Stomach smooth muscle (tissue), 2 donors: ENCODE measurements at regions not wholly inside any gene's neighbourhood (a gene's known extent, or its start where the extent isn't known, plus 50 kb on each side); places are given as distances from the start of the nearest gene placed in this dataset.

Source experiments
- H3K27ac ChIP-seq: one replicate; pipeline ENCODE4 v1.7.0; 2013; ENCODE audit warnings: mild to moderate bottlenecking, low read length, inconsistent platforms
- H3K27me3 ChIP-seq, 2 donors: one replicate each; pipeline ENCODE4 v1.7.0; 2013; ENCODE audit warnings: low read length in 2 of 2; ENCODE audit not compliant: insufficient read depth in 2 of 2, control insufficient read depth in 1 of 2
- H3K36me3 ChIP-seq, 2 donors: one replicate each; pipeline ENCODE4 v1.7.0; 2013; ENCODE audit warnings: low read length in 2 of 2; ENCODE audit not compliant: control insufficient read depth in 2 of 2, insufficient read depth in 2 of 2
- H3K4me1 ChIP-seq: one replicate; pipeline ENCODE4 v1.7.0; 2013; ENCODE audit warnings: low read length; ENCODE audit not compliant: control insufficient read depth, insufficient read depth
- H3K4me3 ChIP-seq, 2 donors: one replicate each; pipeline ENCODE4 v1.7.0; 2013; ENCODE audit warnings: low read length in 2 of 2
- H3K9ac ChIP-seq, 2 donors: one replicate each; pipeline ENCODE4 v1.7.0; 2013; ENCODE audit warnings: low read length in 2 of 2, mild to moderate bottlenecking in 1 of 2
- H3K9me3 ChIP-seq, 2 donors: one replicate each; pipeline ENCODE4 v1.7.0; 2013; ENCODE audit warnings: low read length in 2 of 2; ENCODE audit not compliant: control insufficient read depth in 2 of 2
- donor health status: healthy.
- donor health status: Pancreatic carcinoma.

DNA sequence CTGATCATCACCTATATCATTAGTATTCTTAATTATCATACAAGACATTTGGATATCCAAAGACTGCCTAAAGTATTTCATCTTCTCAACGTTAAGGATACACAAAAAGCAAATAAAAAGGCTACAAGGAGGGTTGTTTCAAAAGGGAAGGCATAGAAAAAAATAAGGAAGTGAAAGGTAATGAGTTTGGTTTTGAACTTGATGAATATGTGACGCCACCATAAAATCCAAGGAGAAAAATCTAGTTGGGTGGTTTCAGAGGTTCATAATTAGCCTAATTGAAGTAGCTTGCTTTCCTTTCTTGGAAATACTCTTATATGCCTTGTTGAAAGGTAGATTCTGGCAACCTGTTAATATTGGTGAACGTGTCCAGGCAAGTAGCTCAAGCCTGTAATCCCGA lies 96.1 kb upstream of the SGCD start:
- H3K9ac ChIP-seq: no peak overlapping the region
- H3K4me3 ChIP-seq: no peak overlapping the region

DNA sequence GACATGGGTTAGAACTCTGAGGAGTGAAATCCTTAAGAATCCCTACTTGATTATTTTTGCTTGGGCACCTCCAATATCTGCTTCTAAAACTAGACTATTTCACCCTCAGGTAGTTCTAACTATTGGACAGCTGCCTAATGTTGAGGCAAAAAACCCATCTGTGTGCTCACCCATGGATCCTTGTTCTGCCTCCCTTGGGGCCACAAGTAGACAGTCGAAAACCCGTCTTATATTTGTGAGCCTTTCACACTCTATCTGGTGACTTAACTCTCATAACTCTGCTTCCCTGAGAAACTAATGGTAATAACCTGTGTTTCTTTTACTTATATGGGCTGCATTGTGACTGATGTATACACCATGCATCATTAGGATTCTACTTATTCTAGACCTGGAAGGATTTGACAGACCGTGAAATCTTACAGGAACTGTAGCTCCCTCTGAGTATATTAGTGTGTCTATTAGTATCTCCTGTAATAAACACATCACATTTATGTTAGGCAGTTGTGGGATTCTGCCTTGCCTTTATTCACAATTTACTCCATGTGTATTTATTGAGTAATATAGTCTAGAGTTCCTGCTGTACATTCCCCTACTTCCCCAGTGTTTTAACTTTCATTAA lies 94.6 kb upstream of the SGCD start:
- Histone ChIP-seq H3K9me3 (no peaks in the 10 kb centered on the region), H3K4me3 (no peak overlapping the region), H3K27ac (no peak overlapping the region), H3K4me1 (no peaks in the 10 kb centered on the region), H3K9ac (no peak overlapping the region), H3K27me3 (no peaks in the 10 kb centered on the region), H3K36me3 (no peaks in the 10 kb centered on the region)

More for the DNA sequence above, 96.1 kb upstream of the SGCD start:
- Histone ChIP-seq H3K9me3 (no peaks in the 10 kb centered on the region), H3K27ac (no peak overlapping the region), H3K4me1 (no peaks in the 10 kb centered on the region), H3K27me3 (no peaks in the 10 kb centered on the region), H3K36me3 (no peaks in the 10 kb centered on the region)

DNA sequence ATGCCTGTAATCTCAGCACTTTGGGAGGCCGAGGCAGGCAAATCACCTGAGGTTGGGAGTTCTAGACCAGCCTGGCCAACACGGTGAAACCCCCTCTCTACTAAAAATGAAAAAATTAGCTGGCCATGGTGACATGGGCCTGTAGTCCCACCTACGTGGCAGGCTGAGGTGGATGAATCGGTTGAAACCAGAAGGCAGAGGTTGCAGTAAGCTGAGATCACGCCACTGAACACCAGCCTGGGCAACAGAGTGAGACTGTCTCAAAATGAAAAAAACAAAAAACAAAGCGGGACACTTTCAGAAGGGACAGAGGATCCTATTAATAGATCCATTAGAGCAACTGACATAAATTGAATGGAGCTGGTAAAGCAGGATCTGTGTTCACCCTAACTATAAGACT lies 89.6 kb upstream of the SGCD start:
- H3K27me3 ChIP-seq: no peaks in the 10 kb centered on the region
- no peak overlapping the region for H3K27ac ChIP-seq
- no peak overlapping the region for H3K9ac ChIP-seq
- no peaks in the 10 kb centered on the region for H3K9me3 ChIP-seq
- H3K36me3 ChIP-seq: no peaks in the 10 kb centered on the region
- no peak overlapping the region for H3K4me3 ChIP-seq
- no peaks in the 10 kb centered on the region for H3K4me1 ChIP-seq

DNA sequence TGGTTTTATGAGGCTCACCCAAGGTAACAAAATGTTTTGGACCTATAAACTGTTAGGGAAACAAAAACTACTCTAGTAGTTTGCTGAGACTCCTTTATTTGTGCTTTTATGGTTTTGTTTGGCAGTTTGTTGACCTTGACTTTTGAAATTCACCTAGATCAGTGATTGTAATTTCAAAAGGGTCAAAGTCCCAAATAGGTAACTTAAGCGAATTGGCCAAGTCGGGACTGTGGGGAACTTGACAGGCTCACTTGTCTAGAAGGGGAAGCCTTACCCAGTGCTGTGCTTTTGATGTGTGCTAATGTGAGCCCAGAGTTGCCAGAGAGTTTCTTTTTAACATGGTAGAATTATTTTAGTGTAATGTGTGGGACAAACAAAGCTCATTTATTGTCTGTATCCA lies 87.2 kb upstream of the SGCD start:
- Histone ChIP-seq H3K27me3 (no peaks in the 10 kb centered on the region), H3K27ac (no peak overlapping the region), H3K4me3 (no peak overlapping the region), H3K9me3 (no peaks in the 10 kb centered on the region), H3K9ac (no peak overlapping the region), H3K36me3 (no peaks in the 10 kb centered on the region), H3K4me1 (no peaks in the 10 kb centered on the region)

DNA sequence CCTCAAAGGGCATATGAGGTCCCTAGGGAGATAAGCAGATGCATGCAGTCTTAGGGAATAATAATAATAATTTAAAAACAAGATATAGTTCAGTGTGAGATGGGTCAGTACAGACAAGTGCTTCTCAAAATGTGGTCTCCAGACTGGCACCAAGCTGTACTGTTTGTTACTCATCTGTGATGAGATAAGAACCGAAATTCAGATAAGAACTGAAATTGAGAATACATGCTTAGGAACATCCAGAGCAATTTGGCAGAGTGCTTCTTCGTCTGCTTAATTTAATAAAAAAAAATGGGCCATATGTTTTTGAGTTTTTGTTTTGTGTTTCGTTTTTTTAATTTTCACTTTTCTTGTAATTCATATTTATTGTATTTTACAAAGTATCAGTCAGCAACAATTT lies 86.5 kb upstream of the SGCD start:
- no peak overlapping the region for H3K9ac ChIP-seq
- no peak overlapping the region for H3K27ac ChIP-seq
- no peaks in the 10 kb centered on the region for H3K9me3 ChIP-seq
- no peak overlapping the region for H3K4me3 ChIP-seq
- no peaks in the 10 kb centered on the region for H3K4me1 ChIP-seq
- no peaks in the 10 kb centered on the region for H3K36me3 ChIP-seq
- no peaks in the 10 kb centered on the region for H3K27me3 ChIP-seq

DNA sequence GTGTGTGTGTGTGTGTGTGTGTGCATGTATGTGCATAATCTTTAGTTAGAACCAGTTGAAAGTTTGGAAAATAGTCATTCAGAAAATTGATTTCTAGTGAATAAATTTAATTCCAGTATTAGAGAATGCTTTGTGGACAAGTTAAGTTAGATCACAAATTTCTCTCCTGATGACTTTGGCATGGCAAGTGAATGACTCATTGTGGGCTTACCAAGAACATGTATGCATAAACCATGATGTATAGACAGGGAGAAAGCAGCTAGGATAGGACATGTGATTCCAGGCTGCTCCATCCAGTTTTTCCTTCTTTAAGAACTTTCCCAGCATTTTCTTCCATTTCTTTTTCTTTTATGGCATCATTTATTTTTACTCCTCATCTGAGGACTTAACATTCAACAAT lies 85.7 kb upstream of the SGCD start:
- Histone ChIP-seq H3K4me3 (no peak overlapping the region), H3K27me3 (no peaks in the 10 kb centered on the region), H3K9ac (no peak overlapping the region), H3K4me1 (no peaks in the 10 kb centered on the region), H3K9me3 (no peaks in the 10 kb centered on the region), H3K36me3 (no peaks in the 10 kb centered on the region), H3K27ac (no peak overlapping the region)

DNA sequence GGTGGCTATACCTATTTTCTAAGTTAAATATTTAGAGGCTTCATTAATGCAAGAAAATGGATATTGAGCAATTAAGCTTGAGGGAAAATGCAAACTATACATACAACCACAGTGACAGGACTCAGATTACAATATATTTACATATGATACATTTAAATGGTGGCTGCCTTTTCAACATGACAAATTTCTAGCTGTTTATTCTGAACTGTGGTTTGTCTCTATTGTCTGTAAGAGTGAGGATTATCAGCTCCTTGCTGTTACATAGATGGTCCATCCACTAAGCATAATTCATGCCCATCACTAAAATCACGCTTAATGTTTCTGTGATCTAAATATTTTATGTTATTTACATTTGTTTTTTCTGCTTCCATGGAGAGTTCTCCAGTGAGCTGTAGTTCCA lies 81.1 kb upstream of the SGCD start:
- Histone ChIP-seq H3K4me1 (no peaks in the 10 kb centered on the region), H3K27me3 (no peaks in the 10 kb centered on the region), H3K36me3 (no peaks in the 10 kb centered on the region), H3K9me3 (no peaks in the 10 kb centered on the region), H3K27ac (no peak overlapping the region), H3K4me3 (no peak overlapping the region), H3K9ac (no peak overlapping the region)

DNA sequence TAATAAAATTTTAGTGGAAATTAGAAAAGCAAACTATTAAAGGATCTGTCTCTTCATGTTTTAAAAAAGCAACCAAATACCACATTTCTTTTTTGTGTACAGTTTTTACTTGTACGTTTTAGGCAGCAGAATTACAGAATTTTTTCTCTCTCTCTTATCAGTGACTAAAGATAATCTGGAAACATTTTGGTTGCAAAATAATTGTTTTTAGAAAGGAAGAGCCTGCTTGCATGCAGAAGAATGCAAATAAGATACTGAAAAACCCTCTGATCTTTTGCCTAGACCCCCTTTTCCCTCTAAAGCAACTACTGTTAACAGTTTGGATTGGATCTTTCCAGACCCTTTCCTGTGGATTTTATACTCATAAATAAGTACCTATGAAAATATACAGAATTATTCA lies 75.9 kb upstream of the SGCD start:
- Histone ChIP-seq H3K9me3 (no peaks in the 10 kb centered on the region), H3K4me1 (no peaks in the 10 kb centered on the region), H3K27ac (no peak overlapping the region), H3K27me3 (no peaks in the 10 kb centered on the region), H3K36me3 (no peaks in the 10 kb centered on the region), H3K9ac (no peak overlapping the region), H3K4me3 (no peak overlapping the region)

DNA sequence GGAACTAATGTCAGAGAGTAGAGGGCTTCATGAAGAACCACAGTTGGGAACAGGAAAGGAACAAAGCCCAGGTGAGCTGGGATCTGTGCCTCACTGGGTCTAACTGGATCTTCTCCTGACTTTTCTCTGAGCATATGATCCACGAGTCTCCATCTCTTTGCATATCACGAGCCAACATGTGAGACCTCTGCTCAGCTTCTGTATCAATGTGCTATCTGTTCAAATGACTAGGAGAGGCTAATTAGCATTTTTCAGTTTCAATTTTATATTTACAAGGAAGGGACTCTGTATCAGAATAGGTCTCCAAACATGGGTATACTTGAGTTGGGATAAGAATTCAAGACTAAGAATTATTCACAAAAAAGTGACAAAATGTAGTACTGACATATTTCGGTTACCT lies 73.8 kb upstream of the SGCD start:
- Histone ChIP-seq H3K9me3 (no peaks in the 10 kb centered on the region), H3K36me3 (no peaks in the 10 kb centered on the region), H3K4me1 (no peaks in the 10 kb centered on the region), H3K27me3 (no peaks in the 10 kb centered on the region), H3K9ac (no peak overlapping the region), H3K27ac (no peak overlapping the region), H3K4me3 (no peak overlapping the region)

DNA sequence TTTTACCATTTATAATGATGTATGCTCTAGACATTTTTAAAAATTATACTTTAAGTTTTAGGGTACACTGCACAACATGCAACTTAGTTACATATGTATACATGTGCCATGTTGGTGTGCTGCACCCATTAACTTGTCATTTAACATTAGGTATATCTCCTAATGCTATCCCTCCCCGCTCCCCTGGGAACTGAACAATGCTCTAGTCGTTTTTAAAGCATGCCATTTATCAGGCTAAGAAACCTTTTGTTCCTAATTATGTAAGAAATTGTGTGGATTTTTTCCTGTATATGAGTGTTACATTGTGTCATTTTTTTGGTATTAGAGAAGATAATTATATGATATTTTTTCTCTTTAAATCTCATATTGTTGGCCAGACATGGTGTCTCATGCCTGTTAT lies 72.8 kb upstream of the SGCD start:
- H3K4me3 ChIP-seq: no peak overlapping the region
- H3K4me1 ChIP-seq: no peaks in the 10 kb centered on the region
- H3K27ac ChIP-seq: no peak overlapping the region
- H3K9me3 ChIP-seq: no peaks in the 10 kb centered on the region
- H3K27me3 ChIP-seq: no peaks in the 10 kb centered on the region
- no peaks in the 10 kb centered on the region for H3K36me3 ChIP-seq
- no peak overlapping the region for H3K9ac ChIP-seq

DNA sequence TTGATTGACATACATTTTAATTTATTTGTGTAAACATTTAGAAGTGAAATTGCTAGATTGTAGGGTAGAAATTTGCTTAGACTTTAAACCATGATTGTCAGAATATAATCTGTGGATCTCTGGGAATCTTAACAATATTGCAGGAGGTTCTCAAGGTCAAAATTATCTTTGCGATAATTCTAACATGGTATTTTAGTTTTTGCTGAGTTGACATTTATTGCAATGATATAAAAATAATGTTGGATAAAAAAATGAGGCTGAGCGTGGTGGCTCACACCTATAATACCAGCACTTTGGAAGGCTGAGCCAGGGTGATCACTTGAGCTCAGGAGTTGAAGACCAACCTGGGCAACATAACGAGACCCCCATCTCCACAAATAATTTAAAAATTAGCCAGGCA lies 70.3 kb upstream of the SGCD start:
- H3K9ac ChIP-seq: no peak overlapping the region
- H3K27me3 ChIP-seq: no peaks in the 10 kb centered on the region
- no peaks in the 10 kb centered on the region for H3K36me3 ChIP-seq
- no peak overlapping the region for H3K27ac ChIP-seq
- no peaks in the 10 kb centered on the region for H3K9me3 ChIP-seq
- no peak overlapping the region for H3K4me3 ChIP-seq
- no peaks in the 10 kb centered on the region for H3K4me1 ChIP-seq
